Fibroblast of peridontal ligament (primary cell): ENCODE measurements at regions not wholly inside any gene's neighbourhood (a gene's known extent, or its start where the extent isn't known, plus 50 kb on each side); places are given as distances from the start of the nearest gene placed in this dataset.

Source experiments
- DNase-seq: peaks from one replicate; pipeline ENCODE4 v3.0.0-alpha.2; 2010; ENCODE audit errors: extremely low read depth

GRCh38 chr10:92747066-92747465 lies 57.3 kb downstream of the HHEX start:
- no peak for DNase-seq

DNA sequence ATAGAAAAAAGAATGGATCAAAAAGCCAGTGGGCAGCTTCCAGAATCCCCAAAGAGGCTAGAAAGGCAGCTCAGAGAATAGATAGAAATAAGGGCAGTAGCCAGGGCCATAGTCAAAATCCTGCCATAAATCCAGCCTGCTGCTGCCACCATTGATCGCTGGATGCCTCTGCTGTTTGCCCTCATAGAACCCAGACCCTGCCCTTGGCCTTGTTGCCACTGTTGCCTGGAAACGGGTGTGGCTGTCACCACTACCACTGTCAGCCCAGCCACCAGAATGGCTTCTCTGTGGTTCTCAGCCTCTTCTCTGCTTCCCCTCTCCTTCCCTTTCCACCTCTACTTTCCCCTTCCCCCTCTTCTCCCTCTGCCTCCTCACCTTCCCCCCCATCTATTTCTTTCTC lies 57.8 kb downstream of the HHEX start:
- DNase-seq = no peak

GRCh38 chr10:92750791-92751533 lies 61.2 kb downstream of the HHEX start:
- no peak for DNase-seq

GRCh38 chr10:92751534-92751811 lies 61.7 kb downstream of the HHEX start:
- DNase-seq = no peak

DNA sequence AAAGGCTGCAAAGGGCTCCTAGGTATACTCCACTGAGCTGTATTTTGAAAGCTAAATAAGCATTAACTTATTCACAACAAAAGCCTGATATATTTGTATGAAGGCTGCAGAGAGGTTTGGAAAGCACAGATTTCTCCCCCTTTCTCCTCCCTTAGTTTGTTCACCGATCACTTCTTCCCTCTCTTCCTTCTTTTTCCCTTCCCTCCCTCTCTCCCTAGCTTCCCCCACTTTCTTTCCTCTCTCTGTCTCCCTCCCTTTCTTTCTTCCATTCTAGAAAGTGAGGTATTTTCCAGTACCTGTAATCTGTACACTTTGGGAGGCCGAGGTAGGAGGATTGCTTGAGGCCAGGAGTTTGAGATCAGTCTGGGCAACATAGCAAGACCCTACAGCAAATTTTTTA lies 62.1 kb downstream of the HHEX start:
- DNase-seq = no peak

DNA sequence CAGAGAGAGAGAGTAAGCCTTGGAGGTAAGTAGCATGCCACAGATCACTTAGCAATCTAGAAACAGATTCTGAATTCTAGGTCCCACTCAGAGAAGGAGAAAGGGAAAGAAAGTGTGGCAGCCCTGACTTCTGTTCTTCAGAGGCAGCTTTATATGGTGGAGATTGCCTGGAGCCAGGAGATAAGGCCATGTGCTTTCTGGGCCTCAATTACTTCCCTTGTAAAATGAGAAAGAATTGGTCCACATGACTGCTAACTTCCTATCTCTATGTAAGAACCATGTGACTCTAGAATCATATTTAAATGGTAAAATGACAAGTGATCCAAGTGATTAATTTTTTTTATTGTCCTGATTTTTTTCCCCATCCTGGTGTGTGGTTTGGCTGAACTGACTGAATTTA lies 64.1 kb downstream of the HHEX start:
- DNase-seq = no peak

DNA sequence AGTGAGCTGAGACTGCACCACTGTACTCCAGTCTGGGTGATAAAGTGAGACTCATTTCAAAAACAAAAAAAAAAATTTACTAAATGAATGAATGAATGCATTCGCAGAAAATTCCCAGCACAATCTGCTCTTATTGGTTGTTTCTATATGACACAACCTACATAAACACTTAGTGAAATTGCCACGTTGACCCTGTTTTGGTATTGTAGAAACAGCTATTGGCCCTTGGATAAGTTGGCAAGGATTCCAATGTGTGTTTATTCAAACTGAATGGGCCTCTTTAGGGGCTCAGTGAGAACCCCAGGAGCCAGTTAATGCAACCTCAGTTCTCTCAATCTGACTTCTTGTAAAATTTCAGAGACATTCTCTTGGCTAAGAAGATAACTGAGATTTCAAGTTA lies 66.0 kb downstream of the HHEX start:
- DNase-seq = no peak

GRCh38 chr10:92756201-92757065 lies 66.7 kb downstream of the HHEX start:
- DNase-seq = no peak

DNA sequence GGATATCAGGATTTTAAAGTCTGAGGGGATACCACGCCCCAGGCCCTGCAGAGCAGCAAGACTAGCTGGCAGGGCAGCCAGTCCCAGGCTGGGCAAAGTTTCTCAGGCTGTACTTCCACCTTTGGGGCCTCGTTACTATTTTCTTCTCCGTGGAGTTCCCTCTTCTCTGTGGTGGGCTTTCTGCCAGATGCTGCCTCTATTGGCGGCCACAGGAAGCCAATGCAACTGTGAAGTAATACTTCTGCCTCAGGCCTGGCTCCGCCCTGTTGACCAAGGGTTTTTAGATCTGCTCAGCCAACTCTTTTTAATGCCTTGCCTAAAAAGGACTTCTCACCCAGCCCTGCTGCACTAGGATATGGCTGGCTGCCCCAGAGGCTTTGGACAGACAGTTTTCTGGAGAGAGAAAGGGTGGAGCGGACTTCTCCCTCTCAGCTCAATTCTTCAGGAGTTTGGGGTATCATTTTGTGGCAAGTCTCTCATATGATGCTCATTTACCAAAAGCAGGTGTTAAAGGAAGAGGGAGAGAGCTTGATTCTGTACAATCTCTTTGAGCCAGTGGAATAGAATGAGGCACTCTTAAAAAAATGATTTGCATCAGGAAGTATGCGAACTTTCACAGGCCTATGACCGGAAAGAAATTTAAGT lies 67.4 kb downstream of the HHEX start:
- DNase-seq = peak; percentile 86

- DNase-seq = no peak
These were observed 68.0 kb downstream of the HHEX start for GRCh38 chr10:92757711-92758104.

DNA sequence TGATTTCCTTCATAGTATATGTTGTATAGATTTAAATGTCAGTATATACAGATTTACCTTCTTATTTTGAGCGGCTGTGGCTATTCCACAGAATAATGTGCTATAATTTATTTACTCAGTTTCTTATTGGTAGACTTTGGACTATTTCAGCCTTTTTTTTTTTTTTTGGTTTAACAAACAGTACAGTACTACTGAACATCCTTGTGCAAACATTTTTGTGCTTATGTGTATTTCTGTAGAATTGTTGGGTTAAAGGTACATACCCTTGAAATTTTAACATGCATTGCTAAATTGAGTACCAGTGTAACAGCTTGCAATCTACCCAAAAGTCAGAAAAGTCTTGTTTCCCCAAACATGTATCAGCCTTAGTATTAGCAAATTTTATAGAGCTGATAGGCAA lies 68.8 kb downstream of the HHEX start:
- DNase-seq = no peak

- DNase-seq = peak; percentile 86
These were observed 70.9 kb downstream of the HHEX start for GRCh38 chr10:92760609-92761008.

GRCh38 chr10:92761571-92761970 lies 71.8 kb downstream of the HHEX start:
- DNase-seq = peak; percentile 65

GRCh38 chr10:92763634-92764155 lies 73.9 kb downstream of the HHEX start:
- no peak for DNase-seq

GRCh38 chr10:92766451-92766850 lies 76.7 kb downstream of the HHEX start:
- no peak for DNase-seq

DNA sequence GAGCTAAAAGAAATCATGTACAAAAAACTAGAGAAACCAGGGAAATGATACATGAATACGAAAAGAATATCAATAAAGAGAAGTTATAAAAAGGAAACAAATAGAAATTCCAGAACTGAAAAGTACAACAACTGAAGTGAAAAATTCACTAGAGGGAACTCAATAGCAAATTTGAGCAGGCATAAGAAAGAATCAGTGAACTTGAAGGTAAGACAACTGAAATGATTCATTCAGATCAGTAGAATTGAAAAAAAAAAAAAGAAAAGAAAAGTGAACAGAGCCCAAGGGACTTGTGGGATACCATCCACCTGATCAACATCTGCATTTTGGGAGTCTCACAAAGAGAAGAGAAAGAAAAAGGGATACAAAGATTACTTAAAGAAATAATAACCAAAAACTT lies 78.3 kb downstream of the HHEX start:
- DNase-seq = no peak

DNA sequence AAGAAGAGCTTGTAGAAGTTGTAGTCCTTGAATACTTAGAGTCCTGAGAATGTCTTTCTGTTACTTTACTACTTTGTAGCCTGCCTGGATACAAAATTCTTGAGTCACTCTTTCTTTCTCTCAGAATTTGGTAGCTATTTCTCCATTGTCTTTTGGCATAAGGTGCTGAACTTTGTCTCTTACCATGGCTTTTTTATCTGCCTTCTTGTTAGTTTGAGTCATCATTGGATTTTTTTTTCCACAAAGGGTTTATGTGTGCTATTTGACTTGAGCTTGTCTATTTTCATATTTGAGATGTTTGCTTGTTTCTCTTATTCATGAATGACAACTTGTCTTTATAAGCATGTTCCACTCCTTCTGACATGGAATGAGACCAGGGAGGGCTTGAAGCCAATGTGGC lies 74.5 kb upstream of the EXOC6 start:
- DNase-seq = no peak

DNA sequence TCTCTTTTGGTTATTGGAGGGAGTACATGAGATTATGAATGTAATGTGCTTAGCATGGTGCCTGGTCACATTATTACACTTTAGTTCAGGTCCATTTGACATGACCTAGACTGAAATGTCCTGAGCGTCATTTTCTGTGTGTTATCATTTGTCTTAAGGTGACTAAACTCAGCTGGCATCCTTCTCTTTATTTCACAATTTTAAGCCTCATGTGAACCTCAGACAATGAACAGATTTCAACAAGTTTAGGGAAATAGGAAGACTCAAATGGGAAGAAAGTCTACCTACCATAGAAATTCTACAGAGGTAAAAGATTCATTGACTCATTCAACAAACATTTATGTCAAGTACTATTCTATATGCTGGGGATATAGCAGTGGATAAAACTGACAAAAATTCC lies 70.2 kb upstream of the EXOC6 start:
- no peak for DNase-seq

DNA sequence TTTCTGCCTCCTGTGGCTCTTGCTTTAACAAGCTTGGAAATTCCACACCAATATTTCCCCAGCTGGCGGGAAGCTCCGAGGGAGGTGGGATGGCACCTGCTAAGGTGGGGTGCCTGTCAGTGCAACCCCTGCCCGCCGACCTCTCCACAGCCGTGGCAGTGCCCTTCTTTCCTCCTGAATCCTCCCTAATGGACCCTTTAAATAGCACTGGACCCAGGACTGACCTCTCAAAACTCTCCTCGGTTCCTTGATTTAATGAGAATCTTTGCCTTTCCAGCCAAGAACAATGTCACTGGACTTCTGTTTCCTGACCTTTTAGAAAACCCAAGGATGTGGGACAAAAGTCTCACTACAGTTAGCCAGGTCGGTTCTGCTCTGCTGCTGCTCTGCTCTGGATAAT lies 63.2 kb upstream of the EXOC6 start:
- no peak for DNase-seq

DNA sequence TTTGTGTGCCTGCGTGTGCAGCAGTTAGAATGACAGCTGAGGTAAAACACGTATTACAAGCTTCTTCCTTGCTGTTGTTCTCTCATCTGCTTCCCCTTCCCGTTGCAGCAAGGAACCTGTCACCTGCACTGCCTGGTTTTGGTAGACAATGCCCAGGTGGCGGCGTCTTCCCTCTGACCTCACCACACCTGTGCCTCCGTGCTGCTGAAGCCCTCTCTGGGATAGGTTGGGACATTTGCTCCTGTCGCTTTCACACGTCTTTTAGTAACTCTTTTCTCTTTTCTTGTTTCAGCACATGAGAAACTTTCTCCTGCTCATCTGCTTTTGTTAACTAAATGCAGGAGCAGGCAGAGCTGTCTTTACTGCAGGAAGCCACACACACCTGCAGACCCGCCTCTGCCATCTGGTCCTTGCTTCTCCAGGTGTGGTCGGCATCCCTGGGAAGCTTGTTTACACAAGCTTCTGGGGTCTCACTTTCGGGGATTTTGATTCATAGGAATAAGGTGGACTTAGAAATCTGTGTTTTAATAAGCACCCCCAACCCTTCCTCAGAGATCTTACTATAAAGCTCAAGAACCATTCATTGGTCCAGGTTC lies 60.7 kb upstream of the EXOC6 start:
- no peak for DNase-seq

GRCh38 chr10:92789067-92789466 lies 59.3 kb upstream of the EXOC6 start:
- DNase-seq = no peak

GRCh38 chr10:92789786-92790185 lies 58.5 kb upstream of the EXOC6 start:
- DNase-seq = no peak
